HG03280 (cell line): ENCODE measurements at regions not wholly inside any gene's neighbourhood (a gene's known extent, or its start where the extent isn't known, plus 50 kb on each side); places are given as distances from the start of the nearest gene placed in this dataset.
"Not testable (repeated sequence)": the region's sequence is repeated elsewhere in the genome, so short reads cannot be mapped to it uniquely, and the experiment has no call there.

Source experiments
- ATAC-seq: cut with Tn5 transposase; IDR thresholded peaks from one replicate; pipeline ENCODE4 v1.9.1; 2021; ENCODE audit warnings: mild to moderate bottlenecking, moderate library complexity; ENCODE audit not compliant: unreplicated experiment

GRCh38 chr3:148441191-148441590 lies 256.5 kb upstream of the AGTR1 start:
- ATAC-seq: no peak

GRCh38 chr3:148450819-148451218 lies 246.9 kb upstream of the AGTR1 start:
- no peak for ATAC-seq

GRCh38 chr3:148451969-148452368 lies 245.7 kb upstream of the AGTR1 start:
- no peak for ATAC-seq

GRCh38 chr3:148453781-148454191 lies 243.9 kb upstream of the AGTR1 start:
- no peak for ATAC-seq

GRCh38 chr3:148455098-148455497 lies 242.6 kb upstream of the AGTR1 start:
- ATAC-seq: no peak

GRCh38 chr3:148457886-148458285 lies 239.8 kb upstream of the AGTR1 start:
- no peak for ATAC-seq

GRCh38 chr3:148459931-148460513 lies 237.7 kb upstream of the AGTR1 start:
- no peak for ATAC-seq

GRCh38 chr3:148460686-148461085 lies 237.0 kb upstream of the AGTR1 start:
- no peak for ATAC-seq

GRCh38 chr3:148464246-148464645 lies 233.5 kb upstream of the AGTR1 start:
- ATAC-seq: no peak

- no peak for ATAC-seq
These were observed 231.6 kb upstream of the AGTR1 start for GRCh38 chr3:148466143-148466542.

GRCh38 chr3:148466980-148467740 lies 230.5 kb upstream of the AGTR1 start:
- ATAC-seq: no peak

GRCh38 chr3:148477375-148477774 lies 220.3 kb upstream of the AGTR1 start:
- ATAC-seq: no peak

- ATAC-seq: no peak
These were observed 204.1 kb upstream of the AGTR1 start for GRCh38 chr3:148493631-148494030.

- no peak for ATAC-seq
These were observed 203.3 kb upstream of the AGTR1 start for GRCh38 chr3:148494451-148494850.

- ATAC-seq: no peak
These were observed 196.8 kb upstream of the AGTR1 start for GRCh38 chr3:148500881-148501280.

- ATAC-seq: no peak
These were observed 187.6 kb upstream of the AGTR1 start for GRCh38 chr3:148510116-148510515.

GRCh38 chr3:148510561-148510960 lies 187.1 kb upstream of the AGTR1 start:
- no peak for ATAC-seq

GRCh38 chr3:148512648-148513047 lies 185.1 kb upstream of the AGTR1 start:
- no peak for ATAC-seq

GRCh38 chr3:148513096-148513543 lies 184.6 kb upstream of the AGTR1 start:
- ATAC-seq: no peak

GRCh38 chr3:148518520-148518919 lies 179.2 kb upstream of the AGTR1 start:
- ATAC-seq: no peak

GRCh38 chr3:148525621-148526020 lies 172.1 kb upstream of the AGTR1 start:
- not testable (repeated sequence) for ATAC-seq

GRCh38 chr3:148528024-148528423 lies 169.7 kb upstream of the AGTR1 start:
- ATAC-seq: no peak

- no peak for ATAC-seq
These were observed 165.9 kb upstream of the AGTR1 start for GRCh38 chr3:148531836-148532235.
